HG02973 (cell line): ENCODE measurements at regions not wholly inside any gene's neighbourhood (a gene's known extent, or its start where the extent isn't known, plus 50 kb on each side); places are given as distances from the start of the nearest gene placed in this dataset.

Experiments
- ATAC-seq: cut with Tn5 transposase; IDR thresholded peaks from one replicate; pipeline ENCODE4 v1.9.1; 2021; ENCODE audit warnings: moderate library complexity; ENCODE audit not compliant: unreplicated experiment

DNA sequence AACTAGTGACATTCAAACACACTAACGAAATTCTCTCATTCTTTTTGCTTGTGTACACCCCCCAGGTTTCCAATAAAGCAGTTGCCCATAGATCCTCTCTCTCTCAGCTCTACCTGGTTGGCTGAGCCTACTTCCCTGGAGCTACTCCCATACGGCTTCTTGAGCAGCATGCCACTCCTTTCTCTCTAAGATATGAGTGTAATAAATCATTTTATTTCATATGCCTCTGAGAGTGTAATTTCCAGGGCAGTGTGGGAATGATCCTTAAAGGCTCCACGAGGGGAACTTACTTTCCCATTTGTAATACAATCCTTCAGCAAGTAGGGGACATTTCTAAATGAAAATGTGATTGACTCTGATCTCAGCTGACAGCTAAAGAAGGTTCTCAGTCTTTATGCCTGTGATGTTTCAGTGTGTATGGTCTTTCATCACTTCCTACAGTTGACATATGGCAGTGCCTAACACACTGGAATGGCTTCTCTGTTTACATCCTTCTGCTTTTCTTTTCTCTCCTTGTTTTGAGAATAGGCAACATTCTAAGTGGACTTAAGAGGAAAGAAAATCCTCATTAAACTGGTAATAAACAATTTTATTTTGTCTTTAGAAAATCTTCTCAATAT, 1194.3 kb upstream of the CDH8 start:
- ATAC-seq = no peak

DNA sequence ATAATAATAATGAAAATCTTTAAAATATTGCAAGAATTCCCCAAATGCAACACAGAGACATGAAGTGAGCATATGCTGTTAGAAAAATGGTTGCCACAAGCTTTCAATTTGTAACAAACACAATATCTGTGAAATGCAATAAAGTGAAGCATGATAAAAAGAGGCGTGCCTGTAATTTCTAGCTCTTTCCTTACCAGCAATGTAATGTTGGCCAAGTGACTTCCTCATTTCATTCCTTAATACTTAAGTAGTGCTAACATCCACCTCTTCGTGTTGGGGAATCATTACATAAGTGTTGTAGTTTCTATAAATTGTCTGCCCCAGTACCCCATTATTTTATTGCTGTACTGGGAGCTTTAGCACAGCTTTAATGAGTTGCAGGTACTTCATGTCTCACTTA, 1192.0 kb upstream of the CDH8 start:
- ATAC-seq = no peak

DNA sequence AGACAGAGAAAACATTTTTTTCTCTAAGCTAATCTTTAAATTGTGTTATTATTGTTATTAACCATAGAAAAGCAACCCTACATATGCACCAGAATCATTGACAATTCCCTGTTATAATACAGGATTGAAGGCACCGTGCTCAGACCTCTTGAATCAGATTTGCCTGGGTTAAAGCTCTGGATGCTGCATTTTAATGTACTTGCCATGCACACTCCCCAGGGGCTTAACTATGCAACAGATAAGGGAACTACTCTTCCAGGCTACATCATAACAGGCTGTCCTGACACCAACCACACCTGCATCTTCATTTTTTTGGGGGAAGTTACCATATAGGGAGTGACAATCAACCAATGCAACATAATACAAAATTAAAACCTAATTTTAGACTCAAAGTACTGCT, 1187.6 kb upstream of the CDH8 start:
- ATAC-seq = no peak

DNA sequence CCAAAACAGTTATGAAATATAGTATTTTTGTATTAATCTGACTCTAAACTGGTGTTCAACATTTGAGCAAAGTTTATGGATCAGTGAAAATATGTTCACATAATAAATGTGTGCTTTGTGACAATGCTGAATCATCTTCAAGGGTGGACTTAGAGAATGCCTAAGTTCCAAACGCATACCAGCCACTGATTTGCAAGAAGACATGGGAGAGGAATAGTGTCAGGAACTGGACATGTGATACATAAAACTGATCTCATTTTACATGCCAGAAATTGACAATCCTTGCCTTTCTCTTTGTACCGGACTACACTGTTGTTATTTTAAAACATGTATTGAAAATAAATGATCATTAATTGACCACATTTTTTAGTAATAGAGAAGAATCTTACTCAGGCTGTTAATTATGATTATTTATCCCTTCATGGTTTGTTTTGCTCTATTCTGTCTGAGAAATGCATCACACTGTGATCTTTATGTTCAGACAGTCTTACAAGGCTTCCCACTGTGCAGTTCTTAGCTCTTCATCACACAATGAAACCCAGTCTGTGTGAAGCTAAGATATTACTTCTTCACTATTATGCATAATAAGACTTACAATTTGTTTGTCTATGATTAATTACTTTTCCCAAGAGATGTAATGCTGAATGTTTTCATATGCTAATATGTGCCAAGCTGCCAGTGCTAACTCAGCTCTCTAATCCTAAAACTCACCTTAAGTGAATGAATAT, 1180.6 kb upstream of the CDH8 start:
- ATAC-seq = no peak

DNA sequence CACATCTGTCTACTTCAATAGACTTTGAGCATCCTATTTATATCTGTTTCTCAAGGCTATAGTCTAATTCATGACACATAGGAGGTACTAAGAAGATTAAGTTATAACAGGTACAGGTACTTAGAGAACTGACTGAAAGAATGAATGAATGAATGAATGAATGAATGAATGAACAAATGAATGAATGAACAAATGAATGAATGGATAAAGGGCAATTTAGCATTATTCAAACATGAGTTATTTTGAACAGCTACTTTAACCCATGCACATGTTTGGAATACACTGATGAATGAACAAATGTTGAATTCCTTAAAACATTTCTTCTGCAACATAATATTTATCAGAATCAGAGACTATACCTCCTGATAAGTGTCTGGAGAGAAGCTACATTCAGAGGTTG, 1165.6 kb upstream of the CDH8 start:
- no peak for ATAC-seq

DNA sequence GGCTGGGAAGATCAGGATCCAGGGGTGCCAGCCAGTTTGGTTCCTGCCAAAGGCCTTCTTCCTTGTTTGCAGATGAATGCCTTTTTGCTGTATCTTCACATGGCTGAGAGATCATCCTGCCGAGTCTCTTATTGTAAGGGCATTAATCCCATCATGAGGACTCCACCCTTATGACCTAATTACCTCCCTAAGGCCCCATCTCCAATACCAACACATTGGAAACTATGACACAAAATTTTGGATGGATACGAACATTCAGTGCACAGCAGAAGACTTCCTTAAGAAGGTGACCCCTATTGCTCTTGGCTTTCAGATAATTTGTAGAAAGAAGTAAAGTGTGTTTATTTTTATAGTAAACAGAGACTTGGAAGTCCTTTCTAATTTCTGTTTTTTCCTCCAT, 1164.7 kb upstream of the CDH8 start:
- no peak for ATAC-seq

DNA sequence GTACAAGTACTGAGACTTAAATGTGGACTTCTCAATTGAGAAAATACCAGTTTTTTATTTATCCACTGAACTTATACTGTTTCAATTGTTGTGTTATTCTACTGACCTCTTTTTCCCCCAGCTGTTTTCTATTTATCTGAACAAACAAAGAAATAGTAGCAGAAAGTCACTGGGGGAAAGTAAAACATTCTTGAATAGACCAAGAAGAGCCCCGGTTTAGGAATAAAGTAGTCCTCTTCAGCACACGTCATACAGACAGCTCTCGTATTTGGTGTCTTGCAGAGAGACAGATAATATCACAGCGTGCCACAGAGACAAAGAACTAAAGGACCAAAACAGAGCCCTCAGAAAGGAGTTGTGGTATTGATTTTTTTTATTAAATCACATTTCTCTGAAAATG, 1159.1 kb upstream of the CDH8 start:
- ATAC-seq = no peak

DNA sequence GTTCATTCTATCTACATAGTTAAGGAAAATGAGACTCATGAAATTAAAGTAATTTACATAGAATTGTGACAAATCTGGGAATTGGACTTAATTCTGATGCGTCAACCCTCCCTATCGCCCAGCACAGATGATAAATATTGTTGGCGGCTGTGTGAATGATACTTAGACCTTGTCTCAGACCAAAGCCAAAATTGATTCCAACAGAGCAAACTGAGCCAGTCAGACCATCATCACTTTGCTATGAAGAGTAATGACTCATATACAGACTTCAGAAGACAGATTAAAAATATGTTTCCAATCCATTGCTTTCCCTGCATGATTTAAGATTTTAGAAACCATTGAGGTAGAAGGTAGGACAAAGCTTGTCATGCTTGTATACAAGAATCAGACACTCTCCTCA, 1156.7 kb upstream of the CDH8 start:
- ATAC-seq = no peak

DNA sequence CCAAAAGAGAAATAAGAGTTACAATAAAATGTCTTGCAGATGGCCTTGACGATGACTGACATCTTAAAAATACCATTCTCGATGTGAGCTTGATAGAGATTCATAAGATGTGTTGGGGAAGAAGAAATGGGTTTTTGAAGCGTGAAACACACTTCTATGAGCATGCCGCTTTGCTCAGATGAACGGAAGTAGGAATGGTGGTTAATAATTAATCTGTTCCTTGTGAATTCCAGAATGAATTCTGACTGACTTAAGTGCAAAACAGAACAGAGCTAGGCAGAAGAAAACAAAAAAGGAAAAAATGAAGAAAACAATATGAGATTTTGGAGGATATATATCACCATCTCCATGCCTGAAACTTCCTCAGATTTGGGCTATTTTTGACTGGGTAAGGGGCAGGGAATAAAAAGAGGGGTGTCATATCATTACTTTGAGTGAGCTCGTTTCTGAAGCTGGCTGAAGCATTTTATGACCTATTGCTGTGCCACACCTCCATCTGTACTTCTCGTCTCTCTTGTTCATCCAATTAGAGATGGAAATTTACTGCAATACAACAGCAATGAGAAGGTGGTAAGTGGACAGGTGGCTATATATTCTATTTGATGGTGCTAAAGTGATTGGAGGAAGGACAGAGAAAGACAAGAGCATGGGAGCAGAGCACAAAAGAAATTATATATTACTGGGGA, 1152.0 kb upstream of the CDH8 start:
- ATAC-seq = no peak

DNA sequence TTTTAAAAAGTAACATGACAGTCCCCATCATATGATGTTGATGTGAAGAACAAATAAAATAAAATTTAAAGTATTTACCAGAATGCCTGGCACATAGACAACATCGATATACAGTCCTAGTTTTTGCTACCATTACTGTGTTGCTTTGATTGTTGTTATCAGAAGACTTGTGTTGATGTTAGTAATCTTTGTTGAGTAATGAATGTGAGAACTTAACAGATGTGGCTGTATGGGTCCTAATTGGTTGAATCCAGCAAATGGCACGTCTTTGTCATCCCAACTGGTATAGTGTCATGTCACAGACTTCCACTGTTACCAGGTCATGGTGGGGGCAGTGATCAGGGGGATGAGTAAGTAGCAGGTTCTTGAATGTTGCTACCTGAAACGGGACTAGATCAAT, 1151.4 kb upstream of the CDH8 start:
- no peak for ATAC-seq

DNA sequence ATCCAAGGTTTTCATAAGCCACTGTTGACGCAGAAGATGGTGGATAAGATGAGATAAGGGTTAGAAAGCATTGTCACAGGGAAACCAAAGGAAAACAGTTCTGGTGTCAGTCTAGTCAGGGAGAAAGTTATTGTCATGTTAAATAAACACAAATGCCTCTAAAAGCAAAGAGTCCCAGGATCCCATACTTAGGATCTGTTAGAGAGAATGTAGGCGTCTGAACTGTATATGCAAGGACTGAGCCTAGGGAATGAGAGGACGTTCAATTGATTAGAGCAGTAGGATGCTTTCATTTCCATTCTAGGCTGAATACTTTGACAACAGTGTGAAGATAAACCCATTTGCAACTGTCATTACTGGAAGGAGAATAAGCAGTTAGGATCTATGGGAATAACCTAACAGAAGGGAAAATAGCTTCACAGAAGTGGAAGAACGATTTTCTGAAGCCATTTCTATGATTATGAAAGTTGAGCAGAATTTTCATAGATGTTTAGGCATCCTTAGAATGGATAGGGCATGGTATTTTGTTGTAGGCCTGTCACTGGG, 1149.1 kb upstream of the CDH8 start:
- ATAC-seq = no peak

DNA sequence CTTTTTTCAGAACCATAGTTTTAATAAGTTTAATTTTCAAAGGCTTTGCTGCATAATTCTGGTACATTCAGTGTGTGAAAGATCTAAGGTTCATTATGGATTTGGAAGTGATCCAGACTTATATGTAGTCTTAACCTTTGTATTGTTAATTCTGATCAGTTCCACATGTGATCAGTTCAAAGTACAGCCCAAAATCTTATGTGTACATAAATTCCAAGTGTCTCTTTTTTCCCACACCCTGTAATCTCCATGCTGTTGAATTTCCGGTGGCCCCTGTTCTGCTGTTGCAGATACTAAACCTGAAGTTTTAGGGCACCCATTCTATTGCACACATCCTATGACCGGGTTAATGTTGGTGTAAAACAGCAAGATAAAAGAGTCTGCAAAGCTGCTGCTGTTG, 1147.5 kb upstream of the CDH8 start:
- ATAC-seq = no peak

DNA sequence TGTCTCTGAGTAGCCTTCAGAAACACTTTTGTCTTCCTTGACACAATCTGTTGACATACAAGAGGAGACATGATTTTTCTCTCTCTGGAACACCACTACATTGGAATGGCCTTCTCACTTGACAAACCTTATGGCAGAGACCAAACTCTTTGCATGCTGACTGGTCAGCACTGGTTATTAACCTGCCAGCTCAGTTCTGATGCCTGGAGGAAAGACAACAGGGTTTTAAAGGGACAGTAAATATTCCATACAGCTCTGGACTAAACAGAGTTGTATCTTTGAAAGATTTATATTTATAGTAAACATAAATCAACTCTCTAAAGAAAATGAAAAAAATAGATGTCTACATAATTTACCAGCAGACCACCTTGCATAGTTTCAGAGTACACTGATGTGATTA, 1139.1 kb upstream of the CDH8 start:
- ATAC-seq = no peak

DNA sequence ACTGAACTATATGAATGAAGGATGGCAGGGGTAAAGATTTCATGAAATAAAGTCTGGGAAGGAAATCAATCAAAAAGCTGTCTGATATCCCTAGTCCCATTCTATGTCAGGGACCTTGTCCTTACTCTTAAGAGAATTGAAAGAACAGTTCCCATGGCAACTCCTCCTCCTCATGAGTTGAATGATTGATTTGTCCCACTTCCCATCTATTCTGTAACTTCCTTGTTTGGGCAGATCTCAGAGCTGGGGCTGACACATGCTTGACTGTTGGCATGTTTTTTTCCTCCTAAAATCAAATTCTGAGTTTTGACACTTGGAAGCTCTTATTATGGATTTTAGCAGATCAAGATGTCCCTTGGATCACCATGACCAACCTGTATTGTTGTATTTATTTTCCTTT, 1138.6 kb upstream of the CDH8 start:
- ATAC-seq = no peak

DNA sequence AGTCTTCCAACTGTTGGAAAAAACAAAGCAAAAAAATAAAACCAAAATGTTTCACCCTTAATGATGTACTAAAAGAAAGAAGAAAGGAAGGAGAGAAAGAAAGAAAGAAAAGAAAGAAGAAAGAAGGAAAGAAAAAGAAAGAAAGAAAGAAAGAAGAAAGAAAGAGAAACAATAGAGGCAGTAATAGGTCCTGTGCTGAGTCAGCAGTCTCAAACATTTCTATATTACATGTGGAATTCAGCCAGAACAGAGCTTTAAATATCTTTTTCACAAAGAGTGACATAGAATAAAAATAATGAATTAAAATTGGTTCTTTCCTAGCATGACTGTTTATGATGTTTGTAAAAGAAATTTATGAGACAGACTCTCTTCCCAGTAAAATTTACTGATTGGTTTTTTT, 1135.3 kb upstream of the CDH8 start:
- ATAC-seq = no peak

DNA sequence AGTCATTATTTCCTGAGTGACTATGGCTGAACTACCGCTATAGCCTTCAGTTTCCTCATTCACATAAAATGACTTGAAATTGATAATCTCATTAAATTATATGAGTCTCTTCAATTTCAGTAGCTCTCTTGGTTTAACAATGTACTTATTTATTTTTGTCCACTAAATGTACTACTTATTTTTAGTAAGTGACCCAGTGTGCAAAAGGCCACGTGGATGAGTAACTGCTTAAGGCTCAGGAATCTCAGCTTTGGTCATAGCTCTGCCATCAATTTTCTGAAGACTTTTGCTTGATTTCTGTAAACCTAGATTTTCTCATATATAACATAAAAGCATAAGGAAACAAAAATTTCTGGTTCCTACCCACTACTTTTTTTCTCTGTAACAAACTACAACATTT, 1132.9 kb upstream of the CDH8 start:
- no peak for ATAC-seq

DNA sequence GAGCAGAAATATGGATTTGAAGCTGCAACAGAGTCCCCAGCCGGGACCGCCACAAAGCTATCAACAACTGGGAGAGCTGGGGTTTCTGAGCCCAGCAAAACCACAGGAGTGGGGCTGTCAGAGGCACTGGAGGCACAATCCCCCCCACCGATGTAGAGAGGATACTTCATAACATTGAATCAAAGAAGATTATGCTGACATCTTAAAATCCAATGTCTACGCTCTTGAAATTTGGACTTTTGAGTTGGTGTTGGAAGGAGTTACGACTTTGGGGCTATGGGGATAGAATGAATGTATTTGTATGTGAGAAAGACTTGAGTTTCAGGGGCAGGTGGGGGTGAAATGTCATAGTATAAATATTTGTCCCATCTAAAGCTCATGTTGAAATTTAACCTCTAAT, 1121.6 kb upstream of the CDH8 start:
- no peak for ATAC-seq

DNA sequence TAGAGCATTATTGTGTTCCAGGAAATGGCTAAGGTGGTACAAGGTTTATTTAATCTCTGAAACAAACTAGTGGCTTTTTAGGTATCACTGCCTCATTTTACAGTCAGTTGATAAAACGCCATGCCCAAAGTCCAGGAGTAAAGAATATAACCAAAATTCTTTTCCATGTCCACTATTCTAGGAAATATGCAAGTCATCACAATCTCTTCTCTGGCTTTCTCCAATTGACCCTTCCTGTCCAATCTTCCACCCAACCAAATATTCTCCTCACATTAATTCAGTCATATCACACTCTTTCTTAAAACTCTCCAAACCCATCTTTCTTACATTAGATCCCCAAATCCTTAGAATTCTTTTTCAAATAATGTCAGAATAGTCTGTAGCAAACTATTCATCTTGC, 1110.0 kb upstream of the CDH8 start:
- ATAC-seq = no peak

DNA sequence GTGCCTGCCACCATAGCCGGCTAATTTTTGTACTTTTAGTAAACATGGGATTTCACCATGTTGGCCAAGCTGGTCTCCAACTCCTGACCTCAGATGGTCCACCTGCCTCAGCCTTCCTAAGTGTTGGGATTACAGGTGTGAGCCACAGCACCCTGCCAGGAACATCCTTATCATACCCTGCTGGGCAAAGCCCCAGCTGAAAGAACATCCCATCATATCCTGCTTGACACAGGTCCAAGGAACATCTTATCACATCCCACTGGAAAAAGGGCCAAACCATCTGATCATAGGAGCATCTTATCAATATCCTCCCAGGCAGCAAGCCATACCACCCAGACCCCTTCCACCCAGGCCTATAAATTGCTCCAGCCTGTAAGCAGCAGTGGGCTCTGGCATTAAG, 1109.2 kb upstream of the CDH8 start:
- ATAC-seq = no peak

DNA sequence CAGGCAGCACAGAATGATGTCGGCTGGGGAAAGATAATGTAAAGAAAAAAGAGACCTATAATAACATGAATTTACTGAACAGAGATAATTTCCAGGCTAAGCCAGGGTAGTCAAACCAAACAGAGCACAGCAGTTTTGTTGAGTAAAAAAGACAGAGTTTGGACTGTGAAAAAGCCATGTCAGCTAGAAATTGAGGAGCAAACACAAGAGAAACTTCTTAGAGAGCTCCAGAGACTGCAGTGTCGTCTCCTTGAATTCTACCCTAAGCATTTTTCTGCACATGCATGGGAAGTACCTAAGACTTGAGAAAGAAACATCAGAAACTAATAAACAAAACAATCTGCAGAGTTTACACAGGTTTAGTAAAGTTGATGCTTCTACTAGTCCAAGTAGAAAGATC, 1098.8 kb upstream of the CDH8 start:
- ATAC-seq = no peak

DNA sequence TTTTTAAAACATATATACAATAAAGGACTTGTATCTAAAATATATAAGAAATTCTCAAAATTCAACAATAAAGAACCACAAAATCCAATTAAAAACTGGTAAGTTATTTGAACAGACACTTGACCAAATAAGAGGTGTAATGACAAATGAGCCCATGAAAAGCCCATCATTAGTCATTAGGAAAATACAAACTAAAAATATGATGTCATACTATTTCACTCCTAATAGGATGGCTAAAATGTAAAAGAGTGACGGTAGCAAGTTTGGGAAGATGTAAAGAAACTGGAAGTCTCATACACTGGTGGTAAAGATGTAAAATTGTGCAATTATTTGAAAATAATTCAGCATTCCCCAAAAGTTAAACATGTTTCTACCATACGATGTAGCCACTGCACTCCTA, 1095.3 kb upstream of the CDH8 start:
- no peak for ATAC-seq

DNA sequence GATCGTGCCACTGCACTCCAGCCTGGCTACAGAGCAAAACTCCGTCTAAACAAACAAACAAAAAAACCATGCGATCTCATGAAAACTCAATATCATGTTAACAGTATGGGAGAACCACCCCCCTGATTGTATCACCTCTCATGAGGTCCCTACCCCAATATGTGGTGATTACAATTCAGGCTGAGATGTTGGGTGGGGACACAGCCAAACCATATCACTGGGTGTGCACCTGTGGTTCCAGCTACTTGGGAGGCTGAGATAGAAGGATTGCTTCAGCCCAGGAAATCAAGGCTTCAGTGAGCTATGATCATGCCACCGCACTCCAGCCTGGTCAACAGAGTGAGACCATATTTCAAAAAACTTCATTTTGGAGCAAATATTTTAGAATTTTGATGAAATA, 1094.7 kb upstream of the CDH8 start:
- no peak for ATAC-seq
